DND-41 (cell line): ENCODE measurements at regions not wholly inside any gene's neighbourhood (a gene's known extent, or its start where the extent isn't known, plus 50 kb on each side); places are given as distances from the start of the nearest gene placed in this dataset.

Experiments
- ATAC-seq: fragments of 200-7000 bp; cut with Tn5 transposase; 3 replicates; pipeline ENCODE4 v1.9.1; 2021; ENCODE audit warnings: low read depth; ENCODE audit not compliant: insufficient read depth
- DNase-seq: peaks from one replicate; pipeline ENCODE4 v3.0.0-alpha.2; 2020
- H2AFZ ChIP-seq: 2 replicates; pipeline ENCODE4 v1.6.0; 2012; ENCODE audit warnings: low read depth, low read length
- H3K27ac ChIP-seq: 2 replicates; pipeline ENCODE4 v1.5.1; 2012; ENCODE audit warnings: low read length, inconsistent platforms
- H3K27me3 ChIP-seq: fragments of 200-600 bp; sonication (generic); 2 replicates; pipeline ENCODE4 v1.6.0; 2012; ENCODE audit warnings: low read length, mild to moderate bottlenecking, inconsistent platforms; ENCODE audit not compliant: insufficient read depth, poor library complexity
- H3K36me3 ChIP-seq: 2 replicates; pipeline ENCODE4 v1.5.1; 2012; ENCODE audit warnings: low read length, inconsistent platforms; ENCODE audit not compliant: insufficient read depth
- H3K4me1 ChIP-seq: 2 replicates; pipeline ENCODE4 v1.5.1; 2012; ENCODE audit warnings: mild to moderate bottlenecking, low read length; ENCODE audit not compliant: insufficient read depth
- H3K4me2 ChIP-seq: 2 replicates; pipeline ENCODE4 v1.6.0; 2012; ENCODE audit warnings: mild to moderate bottlenecking, moderate library complexity, low read length, inconsistent platforms; ENCODE audit not compliant: insufficient read depth
- H3K4me3 ChIP-seq, 2 experiments: fragments of 200-600 bp in 1 of 2; shearing (Covaris generic) in 1 of 2; 2 replicates each; pipeline ENCODE4 v1.5.1; 2012 to 2016; ENCODE audit warnings: inconsistent platforms in 2 of 2, low read length in 2 of 2, mild to moderate bottlenecking in 2 of 2, low read depth in 1 of 2, moderate library complexity in 1 of 2
- H3K79me2 ChIP-seq: 2 replicates; pipeline ENCODE4 v1.6.0; 2012; ENCODE audit warnings: low read length, inconsistent platforms; ENCODE audit not compliant: insufficient read depth
- H3K9ac ChIP-seq: 2 replicates; pipeline ENCODE4 v1.6.0; 2012; ENCODE audit warnings: low read depth, mild to moderate bottlenecking, inconsistent platforms, low read length, moderate library complexity
- H3K9me3 ChIP-seq: 2 replicates; pipeline ENCODE4 v1.5.1; 2012; ENCODE audit warnings: low read length, moderate library complexity, mild to moderate bottlenecking, inconsistent platforms; ENCODE audit not compliant: insufficient read depth, severe bottlenecking
- H4K20me1 ChIP-seq: 2 replicates; pipeline ENCODE4 v1.6.0; 2012; ENCODE audit warnings: low read length; ENCODE audit not compliant: insufficient read depth
- EZH2 ChIP-seq: IDR thresholded peaks from 3 replicates; pipeline ENCODE4 v1.6.1; 2012; ENCODE audit warnings: borderline replicate concordance, low read depth, mild to moderate bottlenecking, moderate library complexity, low read length, inconsistent platforms; ENCODE audit not compliant: severe bottlenecking
- TF ChIP-seq, protein P1 (sequence below): IDR thresholded peaks from 2 replicates; pipeline ENCODE4 v1.5.1; 2012; ENCODE audit warnings: borderline replicate concordance, low read length, moderate library complexity, mild to moderate bottlenecking; ENCODE audit not compliant: poor library complexity, severe bottlenecking; ENCODE audit errors: extremely low read depth

DNA sequence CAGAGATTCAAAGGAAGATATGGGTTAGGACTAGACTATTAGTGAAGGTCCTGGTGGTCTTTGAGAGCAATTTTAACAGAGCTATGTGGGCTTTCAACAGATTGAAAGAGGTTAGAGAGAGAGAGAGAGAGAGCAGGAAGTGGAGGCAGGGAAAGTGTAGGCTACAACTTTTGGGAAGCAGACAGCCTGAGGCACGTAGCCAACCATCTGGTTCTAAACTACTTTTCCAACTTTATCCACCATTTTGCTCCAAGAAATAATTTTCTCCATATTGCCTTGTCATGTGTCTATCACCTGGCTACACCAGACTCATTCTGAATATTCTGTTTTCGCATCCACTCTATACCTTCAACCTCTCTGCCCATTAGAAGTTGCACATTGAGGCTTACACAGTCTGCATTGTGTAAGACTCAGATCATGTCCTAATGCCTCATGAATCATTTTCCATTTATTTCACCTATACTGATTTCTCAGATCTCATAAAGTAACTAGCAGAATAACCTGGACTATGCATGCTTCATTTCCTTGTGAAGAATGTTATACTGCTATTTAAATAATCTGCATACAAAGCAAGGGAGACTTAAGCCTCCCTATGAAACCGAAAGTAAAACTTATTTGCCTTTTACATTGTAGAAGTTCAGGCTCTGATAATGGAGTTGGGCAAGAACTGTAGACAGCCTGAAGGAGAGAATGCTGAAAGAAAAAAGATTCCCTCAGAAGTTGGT, 235.6 kb downstream of the ELAVL2 start:
- peak overlapping the region; percentile 47 for H3K4me2 ChIP-seq
- peak overlapping the region in 1 of 2 experiments; percentile 27; a peak in 1 of 4 replicates for H3K4me3 ChIP-seq
- peak; percentile 89 for ATAC-seq

DNA sequence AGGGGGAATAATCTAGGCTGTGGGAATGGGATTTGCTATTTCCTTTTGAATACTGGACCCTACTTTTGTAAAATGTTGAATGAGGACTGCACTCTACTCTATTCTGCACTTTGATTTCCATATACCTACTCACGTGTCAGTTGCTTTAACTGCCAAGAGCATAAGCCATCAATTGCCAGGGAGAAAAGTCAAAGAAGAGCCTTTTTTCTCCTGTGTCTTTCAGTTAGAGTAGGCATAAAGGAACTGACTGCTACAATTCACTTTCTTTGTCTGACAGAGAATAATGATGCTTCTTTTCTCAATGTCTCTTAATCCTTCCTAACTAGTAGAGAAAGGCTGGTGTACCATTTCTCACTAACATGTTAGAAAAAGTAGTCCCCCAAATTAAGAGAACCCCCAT, 231.6 kb downstream of the ELAVL2 start:
- TF ChIP-seq, protein P1, sequence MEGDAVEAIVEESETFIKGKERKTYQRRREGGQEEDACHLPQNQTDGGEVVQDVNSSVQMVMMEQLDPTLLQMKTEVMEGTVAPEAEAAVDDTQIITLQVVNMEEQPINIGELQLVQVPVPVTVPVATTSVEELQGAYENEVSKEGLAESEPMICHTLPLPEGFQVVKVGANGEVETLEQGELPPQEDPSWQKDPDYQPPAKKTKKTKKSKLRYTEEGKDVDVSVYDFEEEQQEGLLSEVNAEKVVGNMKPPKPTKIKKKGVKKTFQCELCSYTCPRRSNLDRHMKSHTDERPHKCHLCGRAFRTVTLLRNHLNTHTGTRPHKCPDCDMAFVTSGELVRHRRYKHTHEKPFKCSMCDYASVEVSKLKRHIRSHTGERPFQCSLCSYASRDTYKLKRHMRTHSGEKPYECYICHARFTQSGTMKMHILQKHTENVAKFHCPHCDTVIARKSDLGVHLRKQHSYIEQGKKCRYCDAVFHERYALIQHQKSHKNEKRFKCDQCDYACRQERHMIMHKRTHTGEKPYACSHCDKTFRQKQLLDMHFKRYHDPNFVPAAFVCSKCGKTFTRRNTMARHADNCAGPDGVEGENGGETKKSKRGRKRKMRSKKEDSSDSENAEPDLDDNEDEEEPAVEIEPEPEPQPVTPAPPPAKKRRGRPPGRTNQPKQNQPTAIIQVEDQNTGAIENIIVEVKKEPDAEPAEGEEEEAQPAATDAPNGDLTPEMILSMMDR: no peak
- no peak for TF ChIP-seq EZH2
- Histone ChIP-seq H2AFZ (no peak overlapping the region), H3K9me3 (no peaks in the 10 kb centered on the region), H3K27ac (no peak overlapping the region), H3K4me2 (no peak overlapping the region), H3K27me3 (no peaks in the 10 kb centered on the region), H3K4me1 (peaks cover 9% of the 10 kb centered on the region; the same call in 1 of the 2 replicates), H3K79me2 (no peaks in the 10 kb centered on the region), H3K36me3 (no peaks in the 10 kb centered on the region), H4K20me1 (no peaks in the 10 kb centered on the region), H3K9ac (no peak overlapping the region), H3K4me3 (no peak overlapping the region)
- DNase-seq (no peak), ATAC-seq (no peak)

More for the DNA sequence above, 235.6 kb downstream of the ELAVL2 start:
- Histone ChIP-seq H2AFZ (peak overlapping the region; percentile 48), H3K27ac (no peak overlapping the region), H4K20me1 (no peaks in the 10 kb centered on the region), H3K4me1 (peaks cover 9% of the 10 kb centered on the region; the same call in 1 of the 2 replicates), H3K79me2 (no peaks in the 10 kb centered on the region), H3K27me3 (no peaks in the 10 kb centered on the region), H3K9me3 (no peaks in the 10 kb centered on the region), H3K36me3 (no peaks in the 10 kb centered on the region), H3K9ac (no peak overlapping the region)
- no peak for TF ChIP-seq EZH2
- TF ChIP-seq, protein P1: no peak
- no peak for DNase-seq

DNA sequence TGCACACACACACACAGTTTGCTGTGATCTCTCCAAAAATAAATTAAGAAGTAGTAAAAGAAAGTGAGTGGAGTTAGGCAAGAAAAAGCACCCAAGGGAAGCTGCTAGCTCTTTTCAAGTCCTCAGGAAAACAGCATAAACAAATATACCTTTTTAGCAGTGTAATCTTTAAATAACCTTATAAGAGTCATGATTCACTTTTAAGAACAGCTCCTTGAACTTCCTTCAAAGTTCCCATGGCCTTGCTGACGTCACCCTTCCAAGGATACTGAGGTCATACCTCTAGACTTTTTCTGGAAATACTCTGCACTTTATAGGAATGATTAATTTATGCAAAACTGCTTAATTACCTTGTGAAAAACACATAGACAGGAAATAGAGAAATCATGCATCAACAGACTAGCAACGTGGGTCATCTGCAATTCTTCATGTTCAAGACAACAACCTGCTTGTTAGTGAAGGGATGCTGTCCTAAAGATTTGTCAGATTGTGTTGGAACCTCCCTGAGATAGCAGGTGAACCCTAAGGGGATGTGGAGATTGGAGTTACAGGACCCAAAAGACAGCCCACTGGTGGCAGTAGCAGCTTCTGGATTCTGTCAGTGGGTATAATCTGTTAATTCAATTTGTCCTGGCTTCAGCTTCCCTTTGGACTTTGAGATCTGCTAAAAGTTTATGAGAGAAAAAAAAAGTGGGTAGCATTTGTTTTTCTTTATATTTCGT, 229.0 kb downstream of the ELAVL2 start:
- Histone ChIP-seq H3K27me3 (no peaks in the 10 kb centered on the region), H3K4me3 (no peak overlapping the region), H3K4me2 (no peak overlapping the region), H3K9ac (no peak overlapping the region), H3K4me1 (no peaks in the 10 kb centered on the region), H2AFZ (no peak overlapping the region), H3K36me3 (no peaks in the 10 kb centered on the region), H3K9me3 (no peaks in the 10 kb centered on the region), H3K27ac (no peak overlapping the region), H3K79me2 (no peaks in the 10 kb centered on the region), H4K20me1 (no peaks in the 10 kb centered on the region)
- DNase-seq (no peak), ATAC-seq (no peak)
- TF ChIP-seq, protein P1: no peak
- TF ChIP-seq EZH2: no peak
